GM19238 (cell line): ENCODE measurements at regions not wholly inside any gene's neighbourhood (a gene's known extent, or its start where the extent isn't known, plus 50 kb on each side); places are given as distances from the start of the nearest gene placed in this dataset.
"Not testable (repeated sequence)": the region's sequence is repeated elsewhere in the genome, so short reads cannot be mapped to it uniquely, and the experiment has no call there.

Source experiments
- DNase-seq: peaks from one replicate; pipeline ENCODE4 v3.0.0; 2011; ENCODE audit warnings: low spot score; ENCODE audit not compliant: insufficient read length

DNA sequence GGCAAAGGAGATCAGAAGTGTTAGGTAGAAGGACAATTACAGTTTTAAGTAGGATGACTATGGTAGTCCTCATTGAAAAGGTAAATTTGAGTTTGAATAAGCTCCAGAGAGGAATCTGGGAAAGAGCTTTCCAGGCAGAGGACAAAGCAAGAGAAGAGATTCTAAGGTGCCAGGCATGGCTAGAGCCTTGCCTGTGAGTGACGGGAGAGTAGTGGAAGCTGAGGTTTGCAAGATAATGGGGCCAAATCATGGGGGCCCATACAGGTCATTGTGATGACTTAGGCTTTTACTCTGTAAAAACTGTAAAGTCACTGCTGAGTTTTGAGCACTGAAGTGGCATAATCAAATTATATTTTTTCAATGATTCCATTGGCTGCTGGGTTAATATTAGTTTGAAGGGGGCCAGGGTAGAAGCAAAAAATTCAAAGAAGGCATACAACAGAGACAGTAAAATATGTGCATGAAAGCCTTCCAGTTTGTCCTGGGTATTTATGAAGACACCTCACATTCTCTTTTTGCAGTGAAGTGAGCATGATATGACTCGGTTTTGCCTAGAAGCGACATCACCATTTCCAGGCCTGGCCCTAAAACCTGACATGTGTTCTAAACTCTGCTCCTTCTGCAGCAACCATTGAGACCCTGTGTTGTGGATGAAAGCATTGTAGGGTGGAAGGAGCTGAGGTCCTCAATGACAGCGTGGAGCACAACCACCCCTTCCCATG lies 279.8 kb upstream of the TNC start:
- no peak for DNase-seq

DNA sequence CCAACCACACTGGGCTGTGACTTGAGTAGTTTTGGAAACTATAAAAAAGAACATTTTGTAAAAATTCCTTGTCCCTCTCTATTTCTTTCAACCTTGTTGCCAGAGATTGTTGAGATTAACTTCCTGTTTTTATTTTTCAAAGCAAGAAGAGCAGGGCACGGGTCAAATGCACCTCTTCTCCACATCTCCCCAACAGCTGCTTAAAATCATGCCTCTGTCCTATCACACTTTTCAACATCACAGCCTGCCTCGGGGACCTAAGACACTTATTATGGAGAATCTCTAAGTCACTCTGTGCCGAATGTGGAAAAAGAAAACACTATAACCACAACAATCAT lies 280.3 kb upstream of the TNC start:
- DNase-seq, result no peak

DNA sequence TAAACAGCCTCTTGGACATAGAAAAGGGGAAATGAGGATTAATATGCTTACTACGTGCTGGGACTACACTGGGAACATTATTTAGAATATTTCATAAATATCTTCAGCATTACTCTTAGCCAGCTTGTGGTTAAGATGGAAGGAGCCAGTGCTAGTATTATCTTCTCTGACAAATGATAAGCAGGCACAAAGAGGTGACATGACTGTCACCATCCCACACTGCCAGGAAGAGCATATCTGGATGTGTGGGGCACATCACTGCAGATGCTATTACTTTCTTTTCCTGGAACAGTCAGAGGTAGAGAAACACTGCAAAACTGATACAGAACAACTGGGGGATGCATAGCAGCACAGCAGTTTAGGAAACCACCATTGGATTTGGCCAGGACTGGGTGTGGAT lies 281.0 kb upstream of the TNC start:
- no peak for DNase-seq

DNA sequence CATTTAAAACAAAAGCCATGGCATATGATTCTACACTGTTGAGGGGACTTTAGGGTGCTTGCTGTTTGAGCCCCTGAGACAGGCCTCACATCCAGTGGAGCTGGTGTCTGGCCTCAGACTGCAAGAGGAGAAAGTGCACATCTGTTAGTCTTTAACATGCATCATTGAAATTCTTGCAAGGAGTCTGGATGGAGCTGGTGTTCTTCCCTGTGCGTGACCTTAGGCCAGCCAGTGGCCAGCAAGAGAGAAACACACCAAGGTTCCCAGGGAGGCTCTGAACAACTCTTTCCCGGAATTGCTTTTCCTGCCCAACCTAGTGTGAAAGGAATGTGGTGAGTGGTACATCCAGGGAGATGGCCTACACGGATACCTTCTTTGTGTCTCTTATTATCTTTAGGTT lies 282.8 kb upstream of the TNC start:
- DNase-seq, result no peak

DNA sequence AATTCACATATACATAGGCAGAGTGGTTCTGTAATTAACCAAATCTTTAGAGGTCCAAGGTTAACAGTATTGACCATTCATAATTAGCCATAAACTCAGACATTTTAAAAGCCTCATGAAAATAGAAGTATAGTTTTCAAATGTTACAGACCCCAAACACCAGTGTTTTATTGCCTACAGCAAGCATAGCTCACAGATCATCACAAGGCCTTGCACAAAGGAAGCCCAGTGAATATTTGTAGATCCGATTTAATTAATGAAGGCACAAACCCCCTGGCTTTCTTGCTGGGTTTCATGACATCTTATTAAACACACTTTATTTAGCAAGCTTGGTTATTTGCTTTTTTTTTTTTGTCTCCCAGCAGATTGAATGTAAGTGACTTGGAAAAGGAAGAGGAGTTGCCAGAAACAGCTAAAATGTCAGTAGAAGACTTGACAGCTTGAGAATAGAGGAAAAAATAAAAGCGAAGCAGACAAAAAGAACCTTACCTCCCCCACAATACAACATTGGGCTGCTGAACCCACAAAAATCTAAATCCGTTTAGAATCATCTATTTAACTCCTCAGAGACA lies 283.9 kb upstream of the TNC start:
- DNase-seq, result no peak

DNA sequence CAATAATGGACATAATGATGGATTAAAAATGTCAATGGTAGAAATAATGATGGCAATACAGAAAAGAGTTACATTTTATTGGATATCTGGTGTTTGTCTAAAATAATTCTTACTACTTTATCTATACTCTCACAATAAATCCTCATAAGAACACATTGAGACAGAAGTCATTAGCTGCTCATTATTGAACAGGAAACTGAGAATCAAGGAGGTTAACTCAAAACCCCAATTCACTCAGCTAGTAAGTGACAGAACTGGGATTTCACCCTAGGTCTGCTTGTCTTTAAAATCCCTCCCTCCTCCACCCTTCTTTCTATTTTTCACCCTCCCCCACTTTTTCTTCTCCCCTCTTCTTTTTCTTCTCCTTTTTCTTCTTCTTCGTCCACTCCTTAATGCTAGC lies 285.8 kb upstream of the TNC start:
- no peak for DNase-seq

DNA sequence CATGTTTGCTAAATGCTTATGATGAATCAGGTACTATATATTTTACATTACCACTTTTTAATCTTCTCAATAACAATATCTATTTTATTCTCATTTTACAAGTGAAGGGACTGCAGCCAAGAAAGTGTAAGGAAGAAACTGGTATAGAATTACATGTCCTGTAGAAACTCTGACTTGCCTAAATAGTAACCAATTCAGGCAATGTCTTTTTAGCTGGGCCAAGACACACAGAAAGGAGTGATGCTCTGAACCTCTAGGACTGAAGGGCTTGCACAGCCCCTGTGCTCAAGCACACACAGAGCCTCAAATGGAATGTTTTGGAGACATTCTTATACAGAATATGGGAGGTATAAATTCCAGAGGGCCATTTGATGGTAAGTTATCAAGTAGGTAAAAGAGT lies 286.4 kb upstream of the TNC start:
- no peak for DNase-seq

DNA sequence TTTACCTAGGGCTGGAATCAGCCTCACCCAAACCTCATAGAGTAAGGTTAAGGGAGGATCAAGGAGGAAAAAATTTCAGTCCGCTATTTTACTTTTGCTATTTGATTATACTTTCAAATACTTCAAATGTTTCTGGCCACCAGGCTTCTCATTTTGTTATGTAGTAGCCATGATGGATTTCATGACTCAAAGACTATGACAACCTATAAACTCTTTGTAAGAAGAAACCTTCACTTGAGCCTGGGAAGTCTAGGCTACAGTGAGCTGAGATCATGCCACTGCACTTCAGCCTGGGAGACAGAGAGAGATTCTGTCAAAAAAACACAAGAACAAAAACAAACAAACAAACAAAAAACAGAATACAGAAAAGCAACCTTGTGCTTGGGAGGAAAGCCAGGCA lies 293.6 kb upstream of the TNC start:
- no peak for DNase-seq

DNA sequence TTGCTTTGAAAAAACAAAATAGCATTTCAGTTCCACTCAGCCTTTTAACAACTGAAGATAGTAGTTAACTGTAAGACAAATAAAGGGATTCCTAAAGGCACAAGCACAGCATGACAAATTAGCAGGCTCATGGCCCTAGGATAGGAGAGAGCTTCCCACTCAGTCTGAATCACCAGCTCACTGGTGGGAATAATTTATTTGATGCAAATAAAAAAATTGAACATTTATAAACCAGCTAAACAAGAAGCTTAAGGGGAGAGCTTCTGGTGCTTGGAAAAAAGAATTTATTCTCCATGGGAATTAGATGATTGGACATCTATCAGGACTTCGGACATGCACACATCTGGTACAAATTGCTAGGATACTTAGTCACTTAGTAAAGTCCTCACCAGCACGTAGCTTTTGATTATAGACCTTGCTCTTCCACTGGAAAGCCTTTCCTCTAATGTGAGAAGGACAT lies 294.1 kb upstream of the TNC start:
- no peak for DNase-seq

DNA sequence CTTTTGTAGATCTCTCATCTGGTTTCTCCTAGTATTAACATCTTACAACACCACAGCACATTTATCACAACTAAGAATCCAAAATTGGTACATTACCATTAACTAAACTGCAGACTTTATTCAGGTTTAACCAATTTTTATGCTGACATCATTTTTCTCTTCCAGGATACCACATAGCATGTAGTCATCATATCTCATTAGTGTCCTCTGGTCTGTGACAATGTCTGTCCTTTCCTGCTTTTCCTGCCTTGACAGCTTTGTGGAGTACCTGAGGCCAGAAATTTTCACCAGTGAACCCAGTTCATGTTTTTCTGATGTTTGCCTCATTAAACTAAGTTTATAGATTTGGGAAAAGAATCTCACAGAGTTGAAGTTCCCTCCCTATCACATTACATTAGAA lies 294.7 kb upstream of the TNC start:
- no peak for DNase-seq

DNA sequence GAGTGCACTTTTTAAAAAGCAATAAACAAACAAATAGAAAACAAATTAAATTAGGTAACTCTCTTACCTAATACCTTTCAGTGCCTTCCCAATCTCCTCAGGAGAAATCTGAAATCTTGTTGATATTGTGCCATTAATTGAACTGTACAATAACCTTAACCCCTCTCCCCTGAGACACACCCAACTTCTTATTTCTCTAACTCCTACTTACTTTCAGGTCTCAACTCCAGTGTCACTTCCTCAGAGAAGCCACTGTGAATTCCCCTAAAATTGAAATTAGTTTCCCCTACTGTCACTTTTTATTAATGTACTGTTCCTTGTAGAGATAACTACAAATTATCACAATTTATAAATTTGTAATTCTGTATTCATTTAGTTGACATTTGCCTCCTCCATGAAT lies 295.3 kb upstream of the TNC start:
- DNase-seq, result no peak

DNA sequence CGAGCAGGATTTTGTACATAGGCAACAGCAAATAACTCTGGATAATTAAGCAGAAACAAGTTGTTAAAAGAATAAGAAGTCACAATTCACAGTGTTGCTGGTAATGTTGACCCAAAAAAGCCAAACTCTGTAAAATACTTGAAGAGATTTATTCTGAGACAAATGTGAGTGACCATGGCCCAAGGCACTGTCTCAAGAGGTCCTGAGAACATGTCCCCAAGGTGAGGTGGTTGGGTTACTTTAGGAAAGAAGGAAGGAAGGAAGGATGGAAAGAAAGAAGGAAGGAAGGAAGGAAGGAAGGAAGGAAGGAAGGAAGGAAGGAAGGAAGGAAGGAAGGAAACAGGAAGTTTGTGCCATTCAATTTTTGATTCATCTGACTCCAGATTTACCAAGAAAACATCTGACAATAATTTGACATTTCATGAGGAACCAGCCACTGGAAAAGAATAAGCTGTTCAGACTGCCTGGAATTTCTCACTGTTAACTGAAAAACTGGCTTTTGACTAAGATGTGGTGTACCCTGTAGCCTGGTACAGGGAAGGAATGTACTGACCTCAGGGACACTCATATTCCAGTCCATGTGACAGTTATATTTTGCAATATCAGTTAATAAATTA lies 295.9 kb upstream of the TNC start:
- no peak for DNase-seq

DNA sequence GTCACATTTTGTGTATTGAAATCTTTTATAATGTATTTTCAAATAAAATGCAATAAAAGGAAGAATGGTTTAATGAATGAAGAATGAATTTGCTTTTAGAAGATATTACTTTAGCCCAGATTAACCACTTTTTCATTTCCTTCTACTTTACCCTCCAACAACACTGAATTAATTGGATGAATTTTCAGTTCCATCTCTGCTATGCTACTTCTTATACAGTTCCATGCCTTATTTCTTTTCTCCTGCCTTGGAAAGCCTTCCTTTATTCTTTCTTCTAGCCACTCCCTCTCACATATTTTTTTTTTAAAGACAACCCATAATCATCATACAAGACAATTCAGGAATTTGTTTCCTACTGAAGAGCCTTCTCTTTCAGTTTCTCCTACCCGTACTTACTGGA lies 296.6 kb upstream of the TNC start:
- no peak for DNase-seq

DNA sequence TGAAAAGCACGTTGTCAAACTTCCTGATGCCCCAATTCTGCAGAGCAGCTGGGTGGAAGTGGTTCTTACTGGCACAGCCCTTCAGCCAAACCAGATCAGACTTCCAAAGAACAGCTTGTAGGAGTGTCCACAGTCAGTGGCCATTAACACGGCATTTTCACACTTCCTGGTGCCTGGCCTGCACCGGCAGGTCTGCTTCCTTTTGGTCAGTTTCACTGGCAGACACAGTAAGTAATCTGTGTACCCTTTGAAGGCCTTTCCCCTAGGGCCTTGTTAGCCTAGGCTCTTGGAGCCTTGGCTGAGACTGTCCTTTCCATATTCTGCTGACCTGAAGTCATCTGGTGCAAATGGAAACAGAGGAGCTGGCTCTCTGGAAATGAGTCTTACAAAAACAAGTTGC lies 297.5 kb upstream of the TNC start:
- DNase-seq, result no peak

DNA sequence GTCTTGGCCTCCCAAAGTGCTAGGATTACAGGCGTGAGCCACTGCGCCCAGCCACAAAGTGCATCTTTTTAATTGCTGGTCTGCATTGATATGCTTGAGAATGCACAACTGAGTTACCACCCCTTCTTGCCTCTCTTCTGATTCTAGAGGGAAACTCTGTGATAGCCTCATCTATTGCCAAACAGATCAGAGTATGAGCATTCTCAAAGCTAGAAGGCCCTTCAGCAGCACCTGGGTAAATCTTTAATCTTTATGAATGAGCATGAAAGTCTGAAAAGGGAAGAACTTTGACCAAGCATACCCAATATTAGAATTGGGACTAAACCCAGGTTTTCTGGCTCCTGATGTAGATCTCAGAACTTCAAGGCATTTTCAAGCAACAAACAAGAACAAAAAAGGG lies 298.3 kb upstream of the TNC start:
- no peak for DNase-seq

DNA sequence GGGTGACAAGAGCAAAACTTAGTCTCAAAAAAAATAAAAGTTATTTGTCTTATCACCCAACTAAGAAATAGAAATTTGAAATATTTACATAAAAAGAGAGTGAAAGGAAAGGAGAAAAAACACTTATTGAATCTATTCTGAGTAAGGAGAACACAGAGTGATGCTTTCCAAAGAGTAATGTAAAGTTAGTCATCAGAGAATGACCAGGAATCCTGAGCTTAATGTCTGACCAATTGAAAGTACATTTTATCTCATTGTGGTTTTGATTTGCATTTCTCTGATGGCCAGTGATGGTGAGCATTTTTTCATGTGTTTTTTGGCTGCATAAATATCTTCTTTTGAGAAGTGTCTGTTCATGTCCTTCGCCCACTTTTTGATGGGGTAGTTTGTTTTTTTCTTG lies 300.2 kb upstream of the TNC start:
- not testable (repeated sequence) for DNase-seq

DNA sequence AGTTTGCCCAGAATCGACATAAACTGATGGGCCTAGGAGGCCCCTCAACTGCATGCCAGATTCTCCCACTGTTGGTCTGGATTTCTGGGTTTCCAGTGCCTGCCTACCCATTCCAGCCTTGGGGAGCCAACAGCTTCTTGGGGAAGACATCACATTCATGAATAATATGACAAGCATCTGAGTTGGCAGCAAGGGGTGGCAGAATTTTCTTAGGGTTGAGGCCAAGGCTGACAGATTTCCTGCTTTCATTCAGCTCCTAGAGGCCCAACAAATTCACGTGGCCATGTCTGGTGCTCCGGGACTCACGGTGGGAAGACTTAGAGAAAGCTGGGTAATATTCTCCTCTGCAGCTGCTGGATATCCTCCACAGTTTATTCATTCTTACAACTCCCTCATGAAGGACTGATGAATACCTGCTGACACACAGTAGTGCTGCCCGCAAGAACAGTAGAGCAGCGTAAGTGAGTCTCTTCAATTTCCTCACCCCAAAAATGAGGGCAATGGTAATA lies 305.0 kb upstream of the TNC start:
- no peak for DNase-seq

DNA sequence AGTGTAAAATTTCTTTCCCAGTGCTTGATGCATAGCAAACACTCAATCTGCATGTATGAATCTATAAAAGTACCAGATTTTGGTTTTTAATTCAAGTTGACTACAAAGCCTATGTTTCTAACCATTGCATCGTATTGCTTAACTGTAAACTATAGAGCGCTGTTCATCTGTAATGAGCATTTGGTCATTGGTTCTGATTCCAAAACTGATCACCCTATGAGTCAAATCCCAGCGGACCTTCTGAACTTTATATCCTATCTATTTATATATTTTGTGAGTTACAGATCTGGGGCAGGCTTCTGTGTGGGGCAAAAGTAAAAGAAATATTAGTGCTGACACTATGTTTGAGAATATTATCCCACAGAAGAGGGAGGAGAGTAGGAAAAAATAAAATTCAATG lies 305.7 kb upstream of the TNC start:
- DNase-seq, result no peak

DNA sequence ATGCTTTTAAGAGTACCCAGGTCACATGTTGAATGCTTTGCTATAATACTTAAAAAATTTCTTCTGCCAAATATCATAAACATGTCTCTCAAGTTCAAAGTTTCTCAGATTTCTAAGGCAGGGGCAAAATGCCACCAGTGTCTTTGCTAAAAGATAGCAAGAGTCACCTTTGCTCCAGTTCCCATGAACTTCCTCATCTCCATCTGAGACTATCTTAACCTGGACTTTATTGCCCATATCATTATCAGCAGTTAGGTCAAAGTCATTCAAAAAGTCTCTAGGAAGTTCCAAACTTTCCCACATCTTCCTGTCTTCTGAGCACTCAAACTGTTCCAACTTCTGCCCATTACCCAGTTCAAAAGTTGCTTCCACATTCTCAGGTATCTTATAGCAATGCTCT lies 307.6 kb upstream of the TNC start:
- DNase-seq, result no peak

DNA sequence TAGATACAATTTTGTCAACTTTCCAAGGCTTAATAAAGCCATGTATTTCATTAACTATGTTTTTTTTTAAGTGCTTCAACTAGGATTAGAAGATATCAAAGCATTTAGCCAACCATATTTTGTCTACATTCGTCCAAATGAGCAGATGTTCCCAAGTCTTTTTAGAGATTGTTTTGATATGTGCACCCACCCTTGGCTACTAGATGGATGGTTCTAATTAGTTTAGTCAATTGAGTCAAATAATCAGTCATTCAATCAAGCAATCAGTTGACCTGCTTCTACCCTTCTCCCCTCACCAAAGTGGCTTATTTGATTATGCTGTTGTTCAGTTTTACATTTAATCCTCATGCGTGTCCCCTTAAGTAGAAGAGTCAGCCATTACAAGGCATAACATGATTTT lies 319.5 kb upstream of the TNC start:
- no peak for DNase-seq

DNA sequence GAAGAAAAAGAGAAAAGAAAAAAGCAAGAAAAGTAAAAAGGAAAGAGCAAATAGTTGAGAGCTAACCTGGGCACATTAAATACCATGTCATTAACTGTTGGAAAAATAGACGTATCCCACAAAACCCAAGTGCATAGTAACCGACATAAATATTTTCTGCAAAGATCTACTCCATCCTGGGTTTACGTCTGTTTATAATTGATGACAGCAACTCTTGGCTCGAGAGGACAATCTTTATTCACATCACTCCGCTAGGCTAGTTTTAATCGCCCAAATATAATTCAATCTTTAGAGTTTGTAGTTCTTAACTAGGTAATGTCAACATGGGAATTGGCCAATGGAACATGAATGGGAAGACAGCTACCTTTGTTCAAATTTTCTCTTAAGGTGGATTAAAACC lies 321.7 kb upstream of the TNC start:
- DNase-seq, result no peak

DNA sequence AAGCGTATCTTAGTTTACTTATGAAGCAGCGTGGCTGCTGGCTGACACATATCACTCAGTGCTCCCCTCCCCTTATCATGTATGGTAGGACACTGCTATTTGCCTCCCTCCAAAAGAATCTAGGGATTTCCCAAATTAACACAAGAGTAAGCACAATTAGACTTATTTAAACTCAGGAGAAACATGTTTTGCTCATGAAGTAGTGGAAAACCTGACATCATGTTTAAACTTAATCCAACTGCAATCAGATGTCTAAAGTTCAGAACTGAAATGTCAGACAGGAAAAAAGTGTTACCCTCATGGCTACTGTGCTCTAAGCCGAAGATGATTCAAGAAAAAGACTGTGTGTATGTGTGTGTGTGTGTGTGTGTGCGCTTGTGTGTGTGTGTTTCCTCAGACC lies 324.1 kb upstream of the TNC start:
- DNase-seq, result no peak

DNA sequence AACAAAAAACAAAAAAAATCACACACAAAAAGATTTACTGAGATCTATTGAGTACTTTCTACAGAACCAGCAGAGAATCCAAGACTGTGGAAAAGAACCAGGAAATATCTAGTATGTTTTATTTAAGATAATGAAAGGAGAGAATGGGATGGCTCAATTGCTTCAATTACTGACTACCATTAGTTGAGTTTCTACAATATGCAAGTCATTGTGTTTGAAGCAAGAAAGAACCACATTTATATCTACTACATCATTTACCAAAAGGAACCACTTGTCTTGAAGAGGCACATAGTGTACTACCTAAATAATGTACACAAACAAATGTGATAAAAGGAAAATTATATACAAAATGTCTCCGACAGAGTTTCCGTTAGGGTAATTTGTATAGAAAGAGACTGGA lies 325.9 kb upstream of the TNC start:
- DNase-seq, result no peak
